ENCODE measurements at regions not wholly inside any gene's neighbourhood (a gene's known extent, or its start where the extent isn't known, plus 50 kb on each side); places are given as distances from the start of the nearest gene placed in this dataset.

GRCh38 chr15:57832183-57832582, 125.7 kb downstream of the POLR2M start:
- H3T11ph ChIP-seq (ENCODE audit: low read length): no peak overlapping the region
- no peaks in the 10 kb centered on the region for H3K9me3 ChIP-seq (ENCODE audit: control insufficient read depth, low read depth, low read length)
- DNase-seq: no peak
- no peak overlapping the region for H3K14ac ChIP-seq (ENCODE audit: insufficient read depth, low read length)
- H2AFZ ChIP-seq (ENCODE audit: low read length): no peak overlapping the region
- H3K23me2 ChIP-seq (ENCODE audit: insufficient read length, low read depth, low read length, poor library complexity, severe bottlenecking): no peaks in the 10 kb centered on the region
- H3K18ac ChIP-seq (ENCODE audit: insufficient read length, low read depth, low read length): no peak overlapping the region
- peaks cover 3% of the 10 kb centered on the region; the same call in 1 of the 2 replicates for H3K27me3 Mint-ChIP-seq (ENCODE audit: low read depth)
- H3K27ac ChIP-seq (ENCODE audit: insufficient read length, low read depth, low read length): no peak overlapping the region
- H2BK20ac ChIP-seq (ENCODE audit: low read depth, low read length, poor library complexity, severe bottlenecking): no peak overlapping the region
- H3K56ac ChIP-seq (ENCODE audit: insufficient read length, low read depth, low read length): no peak overlapping the region
- H4K5ac ChIP-seq (ENCODE audit: insufficient read length, low read depth, low read length): no peak overlapping the region
- peaks cover 8 to 16% of the 10 kb centered on the region in 2 experiments; a peak in 4 of 5 replicates for H3K9me3 Mint-ChIP-seq
- H2AK5ac ChIP-seq (ENCODE audit: insufficient read length, low read length): no peak overlapping the region
- H2BK120ac ChIP-seq (ENCODE audit: low read depth, low read length, poor library complexity, severe bottlenecking): no peak overlapping the region
- H3K4ac ChIP-seq (ENCODE audit: low read depth, low read length): no peak overlapping the region
- H2BK12ac ChIP-seq (ENCODE audit: insufficient read length, low read depth, low read length): no peak overlapping the region
- no peak for TF ChIP-seq CTCF (conservative IDR thresholded peaks at IDR 0.05)
- no peaks in the 10 kb centered on the region for H3K27me3 ChIP-seq (ENCODE audit: insufficient read depth, low read length)
- no peak overlapping the region for H2BK5ac ChIP-seq (ENCODE audit: insufficient read length, low read length)
- H3K27ac Mint-ChIP-seq: no peak overlapping the region
- no peak overlapping the region for H2BK15ac ChIP-seq (ENCODE audit: low read depth, low read length)
- WGBS (ENCODE audit: extremely low coverage, insufficient read length, low lambda C conversion rate): no CpG with 5 or more reads among the region's 1 CpG
- H4K20me1 ChIP-seq (ENCODE audit: control insufficient read depth, insufficient read depth, insufficient read length): no peaks in the 10 kb centered on the region
- no peak overlapping the region for H3K4me2 ChIP-seq (ENCODE audit: insufficient read depth, insufficient read length, low read length)
- H3K4me3 Mint-ChIP-seq: no peak overlapping the region
- H3K79me2 ChIP-seq (ENCODE audit: insufficient read depth, low read length): no peaks in the 10 kb centered on the region
- no peak overlapping the region for H3K9ac ChIP-seq (ENCODE audit: extremely low read depth, insufficient read length, low read length)
- H3K36me3 Mint-ChIP-seq (ENCODE audit: insufficient read depth in 1 of 3, low read depth in 3 of 3): peaks cover 0 to 8% (median 3%) of the 10 kb centered on the region in 3 experiments; a peak in 4 of 7 replicates
- no peaks in the 10 kb centered on the region for H3K79me1 ChIP-seq (ENCODE audit: insufficient read depth, low read depth, low read length, poor library complexity, severe bottlenecking)
- no peak overlapping the region for H4K91ac ChIP-seq (ENCODE audit: insufficient read length, low read depth, low read length)
- H4K8ac ChIP-seq (replicated peaks; ENCODE audit: insufficient read length, low read depth, low read length): no peak overlapping the region
- H3K4me1 Mint-ChIP-seq: no peaks in the 10 kb centered on the region
- no peaks in the 10 kb centered on the region for H3K4me1 ChIP-seq (ENCODE audit: insufficient read depth, low read length)
- H3K23ac ChIP-seq (ENCODE audit: insufficient read length, low read depth, low read length): no peak overlapping the region
